GM12878 (cell line): ENCODE measurements at regions not wholly inside any gene's neighbourhood (a gene's known extent, or its start where the extent isn't known, plus 50 kb on each side); places are given as distances from the start of the nearest gene placed in this dataset.

Experiments
- ATAC-seq: fragments of 200-7000 bp; cut with Tn5 transposase; 3 replicates; pipeline ENCODE4 v1.9.1; 2020; ENCODE audit warnings: mild to moderate bottlenecking, moderate library complexity
- BruUV-seq: library from RNA; stranded (reverse); fragments of 400-500 nt; replicated peaks from 2 replicates; lab custom pipeline; 2021; lab: Mats Ljungman, UMichigan
- CTCF ChIA-PET: fragments of 300-600 bp; sonication (Branson Sonifier 250); formaldehyde crosslinking; extraction: SDS; loops from one replicate; lab custom pipeline; 2021; ENCODE audit warnings: inconsistent platforms; lab: Yijun Ruan, JAX
- POLR2A ChIA-PET: fragments of 350-600 bp; formaldehyde crosslinking; extraction: SDS; loops from one replicate; lab custom pipeline; 2021; ENCODE audit warnings: inconsistent platforms; lab: Charles Lee
- RAD21 ChIA-PET: fragments of 300-600 bp; sonication (Branson Sonifier 250); formaldehyde crosslinking; loops from one replicate; lab custom pipeline; 2023; ENCODE audit warnings: antibody characterized with exemption; ENCODE audit not compliant: unreplicated experiment; lab: Charles Lee
- SMC1A ChIA-PET: fragments of 300-600 bp; sonication (Branson Sonifier 250); formaldehyde crosslinking; loops from one replicate; lab custom pipeline; 2023; ENCODE audit not compliant: unreplicated experiment, uncharacterized antibody; lab: Charles Lee
- DNase-seq: peaks from one replicate; pipeline ENCODE4 v3.0.0-alpha.2; 2011; ENCODE audit warnings: low read depth, low spot score
- FAIRE-seq: peaks from 3 replicates; lab custom pipeline; 2011; peaks lifted over from hg19 to GRCh38; lab: Jason Lieb, UNC
- H2AFZ ChIP-seq: 2 replicates; pipeline ENCODE4 v1.6.0; 2011; ENCODE audit warnings: low read depth, low read length, control low read depth; ENCODE audit not compliant: control insufficient read depth
- H3K27ac ChIP-seq: 2 replicates; pipeline ENCODE4 v1.5.1; 2011; ENCODE audit warnings: control low read depth; ENCODE audit not compliant: control insufficient read depth, insufficient read depth
- H3K27me3 ChIP-seq, 2 experiments: replicated peaks in 1 of 2; 2 replicates each; pipeline versions ENCODE4 v1.6.0 to v1.6.1; 2011; ENCODE audit warnings: low read length in 1 of 2; ENCODE audit not compliant: control insufficient read depth in 2 of 2, insufficient read depth in 2 of 2
- H3K36me3 ChIP-seq, 2 experiments: 2 replicates each; pipeline ENCODE4 v1.5.1; 2011; ENCODE audit warnings: low read length in 1 of 2; ENCODE audit not compliant: control insufficient read depth in 2 of 2, insufficient read depth in 2 of 2
- H3K4me1 ChIP-seq: 2 replicates; pipeline ENCODE4 v1.6.1; 2011; ENCODE audit warnings: mild to moderate bottlenecking, low read length, moderate library complexity, mixed read lengths; ENCODE audit not compliant: control insufficient read depth, insufficient read depth
- H3K4me2 ChIP-seq: 2 replicates; pipeline ENCODE4 v1.6.0; 2011; ENCODE audit warnings: control low read depth; ENCODE audit not compliant: control insufficient read depth, insufficient read depth
- H3K4me3 ChIP-seq: fragments of 200-600 bp; sonication (generic); 2 replicates; pipeline ENCODE4 v1.5.1; 2016
- H3K79me2 ChIP-seq: 2 replicates; pipeline ENCODE4 v1.6.0; 2011; ENCODE audit warnings: low read length; ENCODE audit not compliant: control insufficient read depth, insufficient read depth
- H3K9ac ChIP-seq: 2 replicates; pipeline ENCODE4 v1.8.0; 2011; ENCODE audit warnings: low read length, control low read depth, mixed read lengths; ENCODE audit not compliant: control insufficient read depth, insufficient read depth
- H3K9me3 ChIP-seq: replicated peaks from 3 replicates; pipeline ENCODE4 v1.5.1; 2011; ENCODE audit warnings: mild to moderate bottlenecking, low read length; ENCODE audit not compliant: control insufficient read depth, insufficient read depth
- H4K20me1 ChIP-seq: 2 replicates; pipeline ENCODE4 v1.6.0; 2011; ENCODE audit not compliant: control insufficient read depth, insufficient read depth
- BACH1 ChIP-seq: fragments of 450-650 bp; IDR thresholded peaks from 2 replicates; pipeline ENCODE4 v1.6.1; 2017; ENCODE audit warnings: mild to moderate bottlenecking, borderline replicate concordance
- E4F1 ChIP-seq: fragments of 450-650 bp; IDR thresholded peaks from 2 replicates; pipeline ENCODE4 v1.6.1; 2018; ENCODE audit warnings: borderline replicate concordance, mild to moderate bottlenecking; ENCODE audit not compliant: partially characterized antibody
- IKZF2 ChIP-seq, 2 experiments: fragments of 450-650 bp; IDR thresholded peaks; 2 replicates each; pipeline ENCODE4 v1.6.1; 2017; ENCODE audit warnings: mild to moderate bottlenecking in 2 of 2, moderate library complexity in 2 of 2
- MTA2 ChIP-seq: fragments of 450-650 bp; IDR thresholded peaks from 2 replicates; pipeline ENCODE4 v1.6.1; 2016; ENCODE audit warnings: low read depth, mild to moderate bottlenecking, moderate library complexity
- MYB ChIP-seq: fragments of 150-350 bp; IDR thresholded peaks from 2 replicates; pipeline ENCODE4 v1.6.1; 2014; ENCODE audit warnings: mild to moderate bottlenecking, low read depth, low read length, borderline replicate concordance
- PBX3 ChIP-seq: IDR thresholded peaks from 2 replicates; pipeline ENCODE4 v1.6.1; 2011; ENCODE audit warnings: mild to moderate bottlenecking, low read depth, low read length, moderate library complexity; ENCODE audit not compliant: insufficient replicate concordance
- POLR2A ChIP-seq: IDR thresholded peaks from 2 replicates; pipeline ENCODE4 v1.6.1; 2011; ENCODE audit warnings: low read depth, mild to moderate bottlenecking, low read length
- STAT1 ChIP-seq: fragments of 450-650 bp; conservative IDR thresholded peaks from 2 replicates; pipeline ENCODE4 v1.6.1; 2014; ENCODE audit warnings: antibody characterized with exemption, mild to moderate bottlenecking
- TCF12 ChIP-seq: IDR thresholded peaks from 2 replicates; pipeline ENCODE4 v1.6.1; 2011; ENCODE audit warnings: low read depth, mild to moderate bottlenecking, low read length
- YY1 ChIP-seq: IDR thresholded peaks from 2 replicates; pipeline ENCODE4 v1.6.1; 2011; ENCODE audit warnings: low read depth, mild to moderate bottlenecking, low read length
- ZBTB11 ChIP-seq: fragments of 450-650 bp; formaldehyde crosslinking; IDR thresholded peaks from 2 replicates; pipeline ENCODE4 v1.5.0; 2022; ENCODE audit warnings: mild to moderate bottlenecking, missing genetic modification characterization
- WGBS: methylation state at CpG from one replicate; pipeline ENCODE4 v1.1.6; 2016; ENCODE audit warnings: low lambda C conversion rate; ENCODE audit not compliant: insufficient replicate concordance, insufficient coverage; ENCODE audit errors: missing lambda C conversion rate; 5-methylcytosine and 5-hydroxymethylcytosine counted together
- in situ Hi-C: fragments of 300-500 bp; cut with MboI; formaldehyde crosslinking; loops from 9 replicates; pipeline ENCODE4 v1.14.3; 2018; ENCODE audit warnings: mixed read lengths
- intact Hi-C: fragments of 100-400 bp; cut with micrococcal nuclease; formaldehyde crosslinking; loops from one replicate; pipeline ENCODE4 v1.14.2; 2022; ENCODE audit not compliant: unreplicated experiment

- SMC1A ChIA-PET, result no interaction called here
- Histone ChIP-seq H3K79me2 (no peaks in the 10 kb centered on the region), H4K20me1 (no peaks in the 10 kb centered on the region), H2AFZ (no peak overlapping the region), H3K27me3 (no peaks in the 10 kb centered on the region; a peak in 2 of 4 replicates), H3K4me2 (no peak overlapping the region), H3K4me3 (no peak overlapping the region), H3K9me3 (no peaks in the 10 kb centered on the region), H3K9ac (no peak overlapping the region), H3K4me1 (no peaks in the 10 kb centered on the region), H3K36me3 (no peaks in the 10 kb centered on the region), H3K27ac (no peak overlapping the region)
- CTCF ChIA-PET, result no interaction called here
- RAD21 ChIA-PET, result no interaction called here
- in situ Hi-C loops (no loop called here), intact Hi-C loops (loop anchor here (5.0 to 10.0 kb wide), 3 partner anchors 475 to 718 kb away; no protein-coding TSS in a partner anchor)
- POLR2A ChIA-PET, result no interaction called here
- no peak for DNase-seq
- FAIRE-seq, result no peak
- TF ChIP-seq STAT1 (no peak), ZBTB11 (CRISPR knock-in tag) (no peak), BACH1 (no peak), PBX3 (no peak), MYB (no peak), E4F1 (no peak), YY1 (no peak), POLR2A (no peak), IKZF2 (IDR thresholded peaks at IDR 0.05) (no peak), TCF12 (no peak), MTA2 (no peak)
- WGBS, result 43% methylated on average over 1 of the region's 1 CpG
- no peak for ATAC-seq
- no TSS peak for BruUV-seq
Measured at GRCh38 chr1:79499541-79499940, 493.0 kb upstream of the ADGRL4 start.
